ENCODE measurements at regions not wholly inside any gene's neighbourhood (a gene's known extent, or its start where the extent isn't known, plus 50 kb on each side); places are given as distances from the start of the nearest gene placed in this dataset.

DNA sequence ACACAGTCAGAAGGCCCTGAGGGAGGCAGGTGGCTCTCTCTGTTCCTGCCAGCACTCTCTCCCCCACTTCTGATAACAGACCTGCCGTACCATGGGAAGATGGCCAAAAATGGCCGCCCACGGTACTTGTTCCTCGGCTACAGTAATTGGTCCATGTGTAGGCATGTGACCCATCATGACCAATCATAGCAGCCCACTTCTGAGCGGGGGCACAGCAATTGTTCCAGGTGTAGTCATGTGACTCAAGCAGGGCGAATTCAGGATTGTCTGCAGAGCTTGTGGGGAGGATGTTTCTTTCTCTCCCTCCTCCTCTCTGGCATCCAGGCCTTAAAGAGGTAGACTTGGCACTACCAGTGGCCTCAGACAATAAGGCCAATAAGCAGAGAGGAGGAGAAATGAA is 250.4 kb downstream of the MRTFB start:
- TF ChIP-seq CTCF (conservative IDR thresholded peaks at IDR 0.05; ENCODE audit: low read length), result no peak
- TF ChIP-seq EZH2phosphoT487 (IDR thresholded peaks at IDR 0.05; ENCODE audit: borderline replicate concordance), result no peak

Measured in Loucy (cell line).